ENCODE measurements at regions not wholly inside any gene's neighbourhood (a gene's known extent, or its start where the extent isn't known, plus 50 kb on each side); places are given as distances from the start of the nearest gene placed in this dataset.

- no peak for DNase-seq
Measured at GRCh38 chr16:86286991-86287663, 223.2 kb upstream of the FOXF1 start.

- DNase-seq: no peak
Measured at GRCh38 chr16:86287664-86288201, 222.6 kb upstream of the FOXF1 start.

DNA sequence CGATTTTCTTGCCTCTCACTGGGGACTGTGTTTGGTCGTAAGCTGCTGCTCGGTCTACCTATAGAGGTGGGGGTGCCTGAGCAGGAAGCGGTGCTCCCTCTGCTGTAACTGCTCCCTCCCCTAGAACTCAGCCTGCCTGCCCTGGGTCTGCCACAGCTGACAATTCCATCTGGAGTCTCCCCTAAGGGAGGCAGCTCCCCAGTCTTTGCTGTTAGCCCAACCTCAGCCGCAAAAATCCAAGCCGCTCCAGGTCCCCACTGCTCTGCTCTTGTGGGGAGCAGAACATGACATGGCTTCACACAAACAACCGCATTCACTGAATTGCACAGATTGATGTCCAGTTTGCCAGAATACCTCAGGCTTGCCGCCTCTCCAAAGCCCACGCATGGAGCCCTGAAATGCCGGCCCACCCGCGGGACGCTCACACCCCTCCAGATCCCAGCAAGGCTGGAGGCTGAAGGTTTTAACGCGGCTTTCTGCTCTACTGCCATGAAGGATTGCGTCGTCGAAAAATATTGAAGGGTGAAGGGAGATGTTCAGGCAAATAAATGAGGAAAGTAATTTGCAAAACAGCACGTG is 221.5 kb upstream of the FOXF1 start:
- DNase-seq: no peak

- no peak for DNase-seq
Measured at GRCh38 chr16:86289304-86289703, 221.0 kb upstream of the FOXF1 start.

- DNase-seq: no peak
Measured at GRCh38 chr16:86289907-86290306, 220.4 kb upstream of the FOXF1 start.

GRCh38 chr16:86291491-86291890 is 218.8 kb upstream of the FOXF1 start:
- no peak for DNase-seq

GRCh38 chr16:86292171-86292775 is 218.1 kb upstream of the FOXF1 start:
- no peak for DNase-seq

DNA sequence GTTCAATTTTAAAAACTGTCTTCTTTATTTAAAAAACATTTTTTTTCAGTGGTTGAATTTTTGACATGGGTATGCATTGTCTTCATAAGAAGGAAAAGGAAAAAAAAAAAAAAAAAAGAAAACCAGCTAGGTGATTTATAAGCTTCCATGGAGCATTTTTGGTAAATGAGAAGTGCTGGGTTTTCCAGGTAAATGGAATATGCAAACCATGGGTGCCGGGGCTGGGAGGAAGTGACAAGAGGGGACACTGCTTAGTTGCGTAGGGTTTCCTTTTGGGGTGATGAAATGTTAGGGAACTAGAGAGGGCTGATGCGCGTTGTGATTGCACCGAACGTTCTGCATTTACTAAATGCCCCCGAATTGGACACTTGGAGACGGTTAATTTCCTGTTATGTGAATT is 217.4 kb upstream of the FOXF1 start:
- no peak for DNase-seq

- DNase-seq: no peak
Measured at GRCh38 chr16:86293906-86294305, 216.4 kb upstream of the FOXF1 start.

- DNase-seq: no peak
Measured at GRCh38 chr16:86294535-86295196, 215.7 kb upstream of the FOXF1 start.

- no peak for DNase-seq
Measured at GRCh38 chr16:86296256-86296655, 214.1 kb upstream of the FOXF1 start.

GRCh38 chr16:86297391-86297790 is 212.9 kb upstream of the FOXF1 start:
- no peak for DNase-seq

DNA sequence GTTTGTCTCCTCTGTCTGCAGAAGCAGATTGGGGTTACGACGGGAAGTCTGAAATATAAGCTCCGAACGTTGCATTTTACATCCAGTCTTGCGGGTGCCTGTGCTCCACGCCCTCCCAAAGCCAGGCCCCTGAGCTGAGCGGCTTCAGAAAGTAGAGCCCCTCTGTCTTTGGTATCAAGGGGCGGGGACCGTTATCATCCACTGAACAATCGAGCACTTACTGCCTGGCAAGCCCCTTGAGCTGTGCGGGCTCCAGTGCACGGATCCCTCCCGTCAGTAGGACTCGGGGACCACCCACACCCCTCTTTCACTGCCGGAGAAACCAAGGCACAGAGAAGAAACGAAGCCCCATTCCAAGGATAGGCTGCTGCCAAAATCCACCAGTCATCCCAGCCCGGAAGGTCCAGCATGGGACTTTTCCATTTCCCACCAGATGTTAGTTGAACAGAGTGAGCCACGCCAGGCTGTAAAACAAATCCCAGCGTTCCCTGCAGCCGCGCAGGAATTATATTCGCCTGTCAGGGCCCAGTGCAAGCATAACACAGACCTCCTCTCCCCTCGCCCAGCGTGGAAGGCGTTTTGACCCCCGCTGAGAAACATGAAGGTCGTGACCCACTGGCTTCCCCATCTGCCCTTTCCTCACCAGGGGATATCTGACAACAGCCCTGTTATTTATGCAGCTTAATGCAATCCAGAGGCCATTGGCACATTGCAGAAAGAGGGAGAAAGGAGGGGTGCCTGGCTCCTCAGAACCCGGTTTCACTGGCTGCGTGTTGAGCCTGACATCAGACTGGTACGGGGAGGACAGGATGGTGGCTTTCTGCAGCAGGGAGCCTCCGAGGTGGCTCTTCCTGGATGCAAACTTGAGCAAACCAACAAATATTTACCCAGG is 212.2 kb upstream of the FOXF1 start:
- DNase-seq: no peak

- no peak for DNase-seq
Measured at GRCh38 chr16:86298758-86299134, 211.6 kb upstream of the FOXF1 start.

GRCh38 chr16:86299882-86300610 is 210.3 kb upstream of the FOXF1 start:
- no peak for DNase-seq

DNA sequence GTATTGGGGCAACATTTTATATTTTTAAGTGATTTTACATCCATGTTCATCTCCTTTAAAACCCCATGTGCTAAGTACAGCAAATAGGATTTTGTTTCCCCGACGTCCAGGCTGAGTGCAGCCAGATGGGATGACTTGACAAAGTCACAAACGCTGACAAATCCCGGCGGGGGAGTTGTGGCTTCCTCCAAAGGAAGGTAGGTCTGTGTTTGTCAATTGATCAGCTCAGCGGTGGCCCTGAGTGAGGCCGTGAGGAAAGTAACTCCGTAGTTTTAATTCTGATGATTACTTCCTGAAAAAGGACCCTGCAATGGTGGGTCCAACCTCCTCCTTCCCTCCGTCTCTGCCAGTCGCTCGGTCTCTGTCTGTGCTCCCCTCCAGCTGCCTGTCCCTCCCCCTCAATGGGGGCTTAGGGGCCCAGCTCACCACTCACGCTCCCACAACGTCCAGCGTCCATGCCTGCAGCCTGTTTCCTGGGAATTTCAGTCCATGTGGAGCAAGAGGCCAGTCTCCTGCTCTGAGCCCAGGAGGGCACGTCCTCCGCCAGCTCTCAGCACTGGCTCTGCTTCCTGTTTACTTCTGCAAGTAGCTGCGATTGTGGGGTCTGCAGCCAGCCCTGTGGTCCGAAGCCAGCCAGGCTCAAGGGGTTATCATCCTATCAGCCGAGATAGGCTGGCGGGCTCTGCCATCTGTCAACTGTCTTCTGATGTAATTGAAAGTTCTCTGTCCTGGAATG is 209.4 kb upstream of the FOXF1 start:
- no peak for DNase-seq

- DNase-seq: no peak
Measured at GRCh38 chr16:86302421-86303109, 207.8 kb upstream of the FOXF1 start.

- no peak for DNase-seq
Measured at GRCh38 chr16:86303787-86304678, 206.3 kb upstream of the FOXF1 start.

DNA sequence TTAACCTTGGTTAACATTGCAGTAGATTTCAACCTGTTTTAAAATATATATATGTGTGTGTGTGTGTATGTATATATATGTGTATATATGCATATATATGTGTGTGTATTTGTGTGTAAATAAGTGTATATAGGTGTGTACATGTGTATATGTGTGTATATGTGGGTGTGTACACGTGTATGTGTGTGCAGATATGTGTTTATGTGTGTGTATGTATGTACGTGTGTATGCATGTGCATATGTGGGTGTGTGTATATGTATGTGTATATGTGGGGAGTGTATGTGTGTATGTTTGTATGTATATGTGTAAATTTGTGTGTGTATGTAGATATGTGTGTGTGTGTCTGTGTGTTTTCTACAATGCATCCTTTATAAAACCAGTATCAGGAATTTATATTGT is 205.5 kb upstream of the FOXF1 start:
- no peak for DNase-seq

DNA sequence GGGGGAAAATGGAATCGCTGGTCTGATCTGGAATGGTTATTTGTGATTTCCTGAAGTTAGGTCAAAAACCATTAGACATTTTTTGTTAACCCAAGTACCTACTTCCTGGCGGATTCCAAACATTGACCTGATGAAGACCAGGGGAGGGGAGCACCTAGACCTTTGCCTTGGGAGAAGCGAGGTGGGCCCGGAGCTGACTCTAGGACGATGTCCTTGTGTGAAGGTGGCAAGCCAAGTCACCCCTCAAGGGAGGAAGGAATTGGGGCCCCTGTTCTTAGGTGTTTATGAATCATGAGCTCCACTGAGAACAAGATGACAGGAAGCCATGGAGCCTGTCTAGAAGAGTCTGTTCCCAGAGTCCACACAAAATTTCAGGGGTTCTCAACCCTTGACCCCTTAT is 204.9 kb upstream of the FOXF1 start:
- no peak for DNase-seq
